Fibroblast of the aortic adventitia (primary cell): ENCODE measurements at regions not wholly inside any gene's neighbourhood (a gene's known extent, or its start where the extent isn't known, plus 50 kb on each side); places are given as distances from the start of the nearest gene placed in this dataset.
"Not testable (repeated sequence)": the region's sequence is repeated elsewhere in the genome, so short reads cannot be mapped to it uniquely, and the experiment has no call there.

Source experiments
- DNase-seq: peaks from one replicate; pipeline ENCODE4 v3.0.0-alpha.2; 2010; ENCODE audit warnings: low read depth
- H3K4me3 ChIP-seq: 2 replicates; pipeline ENCODE4 v1.5.1; 2011; ENCODE audit warnings: low read depth, mild to moderate bottlenecking, control low read depth, low read length, moderate library complexity
- CTCF ChIP-seq: IDR thresholded peaks from 2 replicates; pipeline ENCODE4 v1.5.1; 2011; ENCODE audit warnings: mild to moderate bottlenecking, low read length, control low read depth, inconsistent platforms; ENCODE audit not compliant: insufficient read depth

- no peak overlapping the region for H3K4me3 ChIP-seq
- DNase-seq, result no peak
- TF ChIP-seq CTCF, result no peak
These were observed 65.3 kb downstream of the CDO1 start for GRCh38 chr5:115751176-115751575.

GRCh38 chr5:115749016-115749415, 67.4 kb downstream of the CDO1 start:
- DNase-seq, result no peak
- H3K4me3 ChIP-seq, result no peak overlapping the region
- no peak for TF ChIP-seq CTCF

GRCh38 chr5:115739245-115739644, 77.2 kb downstream of the CDO1 start:
- not testable (repeated sequence) for H3K4me3 ChIP-seq, DNase-seq

GRCh38 chr5:115738830-115739229, 77.6 kb downstream of the CDO1 start:
- no peak overlapping the region for H3K4me3 ChIP-seq
- DNase-seq, result no peak
- no peak for TF ChIP-seq CTCF

GRCh38 chr5:115737452-115737851, 79.0 kb downstream of the CDO1 start:
- no peak for DNase-seq
- no peak for TF ChIP-seq CTCF
- H3K4me3 ChIP-seq, result no peak overlapping the region

- no peak overlapping the region for H3K4me3 ChIP-seq
- TF ChIP-seq CTCF, result no peak
- DNase-seq, result no peak
These were observed 79.8 kb downstream of the CDO1 start for GRCh38 chr5:115736690-115737005.

GRCh38 chr5:115736004-115736689, 80.3 kb downstream of the CDO1 start:
- TF ChIP-seq CTCF, result no peak
- DNase-seq, result no peak
- H3K4me3 ChIP-seq, result no peak overlapping the region
